OCI-LY3 (cell line): ENCODE measurements at regions not wholly inside any gene's neighbourhood (a gene's known extent, or its start where the extent isn't known, plus 50 kb on each side); places are given as distances from the start of the nearest gene placed in this dataset.

Source experiments
- CTCF ChIP-seq: fragments of 200-600, 300-600 bp; sonication (generic); IDR thresholded peaks from 2 replicates; pipeline ENCODE4 v1.5.1; 2014; ENCODE audit warnings: antibody characterized with exemption, low read length, low read depth
- EZH2phosphoT487 ChIP-seq: fragments of 200-600 bp; shearing (Covaris generic); IDR thresholded peaks from 2 replicates; pipeline ENCODE4 v1.6.1; 2018; ENCODE audit warnings: antibody characterized with exemption, mixed run types, low read depth

- TF ChIP-seq CTCF (no peak), EZH2phosphoT487 (no peak)
Measured at GRCh38 chr13:107734891-107735625, 480.3 kb downstream of the LIG4 start.
